Femur (tissue), 1 donor: ENCODE measurements at regions not wholly inside any gene's neighbourhood (a gene's known extent, or its start where the extent isn't known, plus 50 kb on each side); places are given as distances from the start of the nearest gene placed in this dataset.

Experiments
- DNase-seq: peaks from one replicate; pipeline ENCODE4 v3.0.0-alpha.2; 2017

GRCh38 chr12:92530706-92531105 is 172.1 kb upstream of the PLEKHG7 start:
- DNase-seq = no peak

GRCh38 chr12:92529944-92530343 is 172.8 kb upstream of the PLEKHG7 start:
- DNase-seq = no peak

GRCh38 chr12:92528586-92528985 is 174.2 kb upstream of the PLEKHG7 start:
- DNase-seq = no peak

- DNase-seq = no peak
Measured at GRCh38 chr12:92528097-92528496, 174.7 kb upstream of the PLEKHG7 start.

- no peak for DNase-seq
Measured at GRCh38 chr12:92524489-92524888, 178.3 kb upstream of the PLEKHG7 start.

- no peak for DNase-seq
Measured at GRCh38 chr12:92520511-92520910, 182.3 kb upstream of the PLEKHG7 start.

GRCh38 chr12:92519284-92519683 is 183.5 kb upstream of the PLEKHG7 start:
- DNase-seq = no peak

GRCh38 chr12:92518071-92518470 is 184.7 kb upstream of the PLEKHG7 start:
- DNase-seq = no peak

- DNase-seq = no peak
Measured at GRCh38 chr12:92516277-92516600, 186.6 kb upstream of the PLEKHG7 start.

- no peak for DNase-seq
Measured at GRCh38 chr12:92513231-92513730, 189.5 kb upstream of the PLEKHG7 start.

GRCh38 chr12:92511786-92512185 is 191.0 kb upstream of the PLEKHG7 start:
- DNase-seq = no peak

GRCh38 chr12:92509156-92509738 is 193.5 kb upstream of the PLEKHG7 start:
- no peak for DNase-seq

GRCh38 chr12:92506891-92507290 is 195.9 kb upstream of the PLEKHG7 start:
- no peak for DNase-seq

GRCh38 chr12:92506460-92506859 is 196.3 kb upstream of the PLEKHG7 start:
- DNase-seq = no peak

GRCh38 chr12:92505254-92506231 is 197.2 kb upstream of the PLEKHG7 start:
- DNase-seq = peak; percentile 74

- DNase-seq = peak; percentile 30
Measured at GRCh38 chr12:92504594-92504981, 198.2 kb upstream of the PLEKHG7 start.

- peak; percentile 64 for DNase-seq
Measured at GRCh38 chr12:92503971-92504593, 198.7 kb upstream of the PLEKHG7 start.

GRCh38 chr12:92503029-92503931 is 199.5 kb upstream of the PLEKHG7 start:
- DNase-seq = peak; percentile 58

- peak; percentile 25 for DNase-seq
Measured at GRCh38 chr12:92502417-92503028, 200.3 kb upstream of the PLEKHG7 start.

GRCh38 chr12:92496790-92497189 is 206.0 kb upstream of the PLEKHG7 start:
- DNase-seq = no peak

GRCh38 chr12:92495108-92495507 is 207.7 kb upstream of the PLEKHG7 start:
- DNase-seq = no peak

GRCh38 chr12:92493816-92494215 is 209.0 kb upstream of the PLEKHG7 start:
- DNase-seq = no peak
